ENCODE measurements at regions not wholly inside any gene's neighbourhood (a gene's known extent, or its start where the extent isn't known, plus 50 kb on each side); places are given as distances from the start of the nearest gene placed in this dataset.

DNA sequence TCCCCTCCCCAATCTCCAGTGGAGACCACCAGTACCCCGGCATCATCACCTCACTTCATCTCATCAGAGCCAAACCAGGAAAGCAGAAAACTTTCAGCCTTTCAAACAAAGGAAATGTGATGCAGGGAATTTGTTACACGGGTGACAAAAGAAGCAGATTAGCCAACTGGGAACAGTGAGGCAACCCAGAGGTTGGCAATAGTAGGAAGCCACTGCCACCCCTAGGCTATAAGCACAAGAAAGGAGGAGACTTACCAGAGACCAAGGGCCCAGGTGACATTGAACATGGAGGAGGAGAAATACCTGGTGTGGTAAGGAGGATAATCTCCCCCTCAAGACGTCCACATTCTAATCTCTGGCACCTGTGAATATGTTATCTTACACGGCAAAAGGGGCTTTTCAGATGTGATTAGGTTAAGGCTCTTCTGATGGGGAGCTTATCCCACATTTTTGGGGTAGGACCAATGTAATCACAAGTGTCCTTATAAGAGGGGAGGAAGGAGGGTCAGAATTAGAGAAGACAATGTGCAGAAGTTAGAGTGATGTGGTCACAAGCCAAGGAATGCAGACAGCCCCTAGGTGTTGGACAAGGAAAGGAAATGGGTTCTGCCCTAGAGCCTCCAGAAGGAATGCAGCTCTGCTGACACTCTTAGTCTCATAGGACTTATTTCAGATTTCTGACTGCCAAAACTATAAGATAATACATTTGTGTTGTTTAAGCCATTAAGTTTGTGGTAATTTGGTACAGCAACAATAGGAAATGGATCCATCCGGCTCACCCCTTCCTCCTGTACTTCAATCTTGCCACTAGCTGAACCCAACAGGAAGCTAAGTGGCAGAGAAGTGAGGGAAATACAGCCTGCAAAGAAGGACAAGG is 83.6 kb upstream of the VAV3 start (continued):
- TF ChIP-seq CREB1 (CRISPR knock-in tag; IDR thresholded peaks at IDR 0.05; ENCODE audit: low read depth): no peak
- no peak for TF ChIP-seq NANOG (IDR thresholded peaks at IDR 0.05; ENCODE audit: borderline replicate concordance)
- TF ChIP-seq JUNB (IDR thresholded peaks at IDR 0.05; ENCODE audit: unreplicated experiment): no peak
- TF ChIP-seq POLR2AphosphoS5 (IDR thresholded peaks at IDR 0.05; ENCODE audit: low read depth): no peak
- no peak for TF ChIP-seq REST (IDR thresholded peaks at IDR 0.05; ENCODE audit: unreplicated experiment)

DNA sequence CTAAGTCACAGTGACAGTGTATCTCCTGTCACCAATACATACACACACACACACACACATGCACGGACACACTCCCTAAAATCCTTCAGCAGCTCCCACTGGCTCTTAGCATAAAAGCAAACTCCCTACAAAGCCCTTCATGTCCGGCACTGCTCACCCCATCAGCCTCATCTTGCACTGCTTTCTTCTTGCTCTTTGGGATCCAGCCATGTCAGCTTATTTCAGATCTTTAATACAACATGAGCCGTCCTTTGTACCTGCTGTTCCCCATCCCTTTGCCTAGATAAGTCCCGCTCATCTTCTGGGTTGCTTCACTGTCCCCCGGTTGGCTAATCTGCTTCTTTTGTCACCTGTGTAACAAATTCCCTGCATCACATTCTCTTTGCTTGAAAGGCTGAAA is 82.1 kb upstream of the VAV3 start:
- no peaks in the 10 kb centered on the region for H3F3A ChIP-seq (replicated peaks; ENCODE audit: low read depth)

More for the DNA sequence above, 82.1 kb upstream of the VAV3 start:
- Mint-ChIP-seq H3K9me3 (no peaks in the 10 kb centered on the region), H3K4me3 (no peak overlapping the region), H3K36me3 (ENCODE audit: low read depth) (no peaks in the 10 kb centered on the region), H3K4me1 (peaks cover 25% of the 10 kb centered on the region), H3K27me3 (ENCODE audit: insufficient read depth, low read depth, poor library complexity) (peaks cover 2% of the 10 kb centered on the region), H3K27ac (no peak overlapping the region)
- no peak overlapping the region for H2AFZ ChIP-seq
- no peaks in the 10 kb centered on the region for H3K79me2 ChIP-seq (replicated peaks; ENCODE audit: insufficient read depth)
- H3K4me1 ChIP-seq (ENCODE audit: insufficient read depth): peaks cover 21% of the 10 kb centered on the region
- ATAC-seq (no peak), DNase-seq (ENCODE audit: low spot score) (no peak)
- H3K4me3 ChIP-seq: no peak overlapping the region
- no peaks in the 10 kb centered on the region for H3K36me3 ChIP-seq (ENCODE audit: insufficient read depth)
- H3K9me2 ChIP-seq (ENCODE audit: insufficient read depth): no peaks in the 10 kb centered on the region; the same call in 1 of the 2 replicates
- H3K27ac ChIP-seq (ENCODE audit: low read depth): no peak overlapping the region
- H3K4me2 ChIP-seq: no peak overlapping the region
- H3K27me3 ChIP-seq (ENCODE audit: insufficient read depth): no peaks in the 10 kb centered on the region
- TF ChIP-seq EZH2 (IDR thresholded peaks at IDR 0.05; ENCODE audit: low read depth, unreplicated experiment) (no peak), STAT1 (IDR thresholded peaks at IDR 0.05; ENCODE audit: unreplicated experiment) (no peak), JUNB (IDR thresholded peaks at IDR 0.05; ENCODE audit: unreplicated experiment) (no peak), ZNF331 (CRISPR knock-in tag; IDR thresholded peaks at IDR 0.05; ENCODE audit: low read depth) (no peak), EZH2phosphoT487 (IDR thresholded peaks at IDR 0.05; ENCODE audit: unreplicated experiment) (no peak)
- TF ChIP-seq, protein P1, sequence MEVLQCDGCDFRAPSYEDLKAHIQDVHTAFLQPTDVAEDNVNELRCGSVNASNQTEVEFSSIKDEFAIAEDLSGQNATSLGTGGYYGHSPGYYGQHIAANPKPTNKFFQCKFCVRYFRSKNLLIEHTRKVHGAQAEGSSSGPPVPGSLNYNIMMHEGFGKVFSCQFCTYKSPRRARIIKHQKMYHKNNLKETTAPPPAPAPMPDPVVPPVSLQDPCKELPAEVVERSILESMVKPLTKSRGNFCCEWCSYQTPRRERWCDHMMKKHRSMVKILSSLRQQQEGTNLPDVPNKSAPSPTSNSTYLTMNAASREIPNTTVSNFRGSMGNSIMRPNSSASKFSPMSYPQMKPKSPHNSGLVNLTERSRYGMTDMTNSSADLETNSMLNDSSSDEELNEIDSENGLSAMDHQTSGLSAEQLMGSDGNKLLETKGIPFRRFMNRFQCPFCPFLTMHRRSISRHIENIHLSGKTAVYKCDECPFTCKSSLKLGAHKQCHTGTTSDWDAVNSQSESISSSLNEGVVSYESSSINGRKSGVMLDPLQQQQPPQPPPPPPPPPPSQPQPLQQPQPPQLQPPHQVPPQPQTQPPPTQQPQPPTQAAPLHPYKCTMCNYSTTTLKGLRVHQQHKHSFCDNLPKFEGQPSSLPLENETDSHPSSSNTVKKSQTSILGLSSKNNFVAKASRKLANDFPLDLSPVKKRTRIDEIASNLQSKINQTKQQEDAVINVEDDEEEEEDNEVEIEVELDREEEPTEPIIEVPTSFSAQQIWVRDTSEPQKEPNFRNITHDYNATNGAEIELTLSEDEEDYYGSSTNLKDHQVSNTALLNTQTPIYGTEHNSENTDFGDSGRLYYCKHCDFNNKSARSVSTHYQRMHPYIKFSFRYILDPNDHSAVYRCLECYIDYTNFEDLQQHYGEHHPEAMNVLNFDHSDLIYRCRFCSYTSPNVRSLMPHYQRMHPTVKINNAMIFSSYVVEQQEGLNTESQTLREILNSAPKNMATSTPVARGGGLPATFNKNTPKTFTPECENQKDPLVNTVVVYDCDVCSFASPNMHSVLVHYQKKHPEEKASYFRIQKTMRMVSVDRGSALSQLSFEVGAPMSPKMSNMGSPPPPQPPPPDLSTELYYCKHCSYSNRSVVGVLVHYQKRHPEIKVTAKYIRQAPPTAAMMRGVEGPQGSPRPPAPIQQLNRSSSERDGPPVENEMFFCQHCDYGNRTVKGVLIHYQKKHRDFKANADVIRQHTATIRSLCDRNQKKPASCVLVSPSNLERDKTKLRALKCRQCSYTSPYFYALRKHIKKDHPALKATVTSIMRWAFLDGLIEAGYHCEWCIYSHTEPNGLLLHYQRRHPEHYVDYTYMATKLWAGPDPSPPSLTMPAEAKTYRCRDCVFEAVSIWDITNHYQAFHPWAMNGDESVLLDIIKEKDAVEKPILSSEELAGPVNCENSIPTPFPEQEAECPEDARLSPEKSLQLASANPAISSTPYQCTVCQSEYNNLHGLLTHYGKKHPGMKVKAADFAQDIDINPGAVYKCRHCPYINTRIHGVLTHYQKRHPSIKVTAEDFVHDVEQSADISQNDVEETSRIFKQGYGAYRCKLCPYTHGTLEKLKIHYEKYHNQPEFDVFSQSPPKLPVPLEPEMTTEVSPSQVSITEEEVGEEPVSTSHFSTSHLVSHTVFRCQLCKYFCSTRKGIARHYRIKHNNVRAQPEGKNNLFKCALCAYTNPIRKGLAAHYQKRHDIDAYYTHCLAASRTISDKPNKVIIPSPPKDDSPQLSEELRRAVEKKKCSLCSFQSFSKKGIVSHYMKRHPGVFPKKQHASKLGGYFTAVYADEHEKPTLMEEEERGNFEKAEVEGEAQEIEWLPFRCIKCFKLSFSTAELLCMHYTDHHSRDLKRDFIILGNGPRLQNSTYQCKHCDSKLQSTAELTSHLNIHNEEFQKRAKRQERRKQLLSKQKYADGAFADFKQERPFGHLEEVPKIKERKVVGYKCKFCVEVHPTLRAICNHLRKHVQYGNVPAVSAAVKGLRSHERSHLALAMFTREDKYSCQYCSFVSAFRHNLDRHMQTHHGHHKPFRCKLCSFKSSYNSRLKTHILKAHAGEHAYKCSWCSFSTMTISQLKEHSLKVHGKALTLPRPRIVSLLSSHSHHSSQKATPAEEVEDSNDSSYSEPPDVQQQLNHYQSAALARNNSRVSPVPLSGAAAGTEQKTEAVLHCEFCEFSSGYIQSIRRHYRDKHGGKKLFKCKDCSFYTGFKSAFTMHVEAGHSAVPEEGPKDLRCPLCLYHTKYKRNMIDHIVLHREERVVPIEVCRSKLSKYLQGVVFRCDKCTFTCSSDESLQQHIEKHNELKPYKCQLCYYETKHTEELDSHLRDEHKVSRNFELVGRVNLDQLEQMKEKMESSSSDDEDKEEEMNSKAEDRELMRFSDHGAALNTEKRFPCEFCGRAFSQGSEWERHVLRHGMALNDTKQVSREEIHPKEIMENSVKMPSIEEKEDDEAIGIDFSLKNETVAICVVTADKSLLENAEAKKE (CRISPR knock-in tag; IDR thresholded peaks at IDR 0.05): no peak
- TF ChIP-seq, protein P2, sequence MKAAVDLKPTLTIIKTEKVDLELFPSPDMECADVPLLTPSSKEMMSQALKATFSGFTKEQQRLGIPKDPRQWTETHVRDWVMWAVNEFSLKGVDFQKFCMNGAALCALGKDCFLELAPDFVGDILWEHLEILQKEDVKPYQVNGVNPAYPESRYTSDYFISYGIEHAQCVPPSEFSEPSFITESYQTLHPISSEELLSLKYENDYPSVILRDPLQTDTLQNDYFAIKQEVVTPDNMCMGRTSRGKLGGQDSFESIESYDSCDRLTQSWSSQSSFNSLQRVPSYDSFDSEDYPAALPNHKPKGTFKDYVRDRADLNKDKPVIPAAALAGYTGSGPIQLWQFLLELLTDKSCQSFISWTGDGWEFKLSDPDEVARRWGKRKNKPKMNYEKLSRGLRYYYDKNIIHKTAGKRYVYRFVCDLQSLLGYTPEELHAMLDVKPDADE (IDR thresholded peaks at IDR 0.05): no peak
- H4K20me1 ChIP-seq (replicated peaks; ENCODE audit: insufficient read depth): no peaks in the 10 kb centered on the region

Measured in GM23338 (cell line).